DND-41 (cell line): ENCODE measurements at regions not wholly inside any gene's neighbourhood (a gene's known extent, or its start where the extent isn't known, plus 50 kb on each side); places are given as distances from the start of the nearest gene placed in this dataset.

ENCODE experiments used
- EZH2 ChIP-seq: IDR thresholded peaks from 3 replicates; pipeline ENCODE4 v1.6.1; 2012; ENCODE audit warnings: borderline replicate concordance, low read depth, mild to moderate bottlenecking, moderate library complexity, low read length, inconsistent platforms; ENCODE audit not compliant: severe bottlenecking
- TF ChIP-seq, protein P1 (sequence below): IDR thresholded peaks from 2 replicates; pipeline ENCODE4 v1.5.1; 2012; ENCODE audit warnings: borderline replicate concordance, low read length, moderate library complexity, mild to moderate bottlenecking; ENCODE audit not compliant: poor library complexity, severe bottlenecking; ENCODE audit errors: extremely low read depth

GRCh38 chr9:111193095-111193494, 136.9 kb downstream of the OR2K2 start:
- TF ChIP-seq, protein P1, sequence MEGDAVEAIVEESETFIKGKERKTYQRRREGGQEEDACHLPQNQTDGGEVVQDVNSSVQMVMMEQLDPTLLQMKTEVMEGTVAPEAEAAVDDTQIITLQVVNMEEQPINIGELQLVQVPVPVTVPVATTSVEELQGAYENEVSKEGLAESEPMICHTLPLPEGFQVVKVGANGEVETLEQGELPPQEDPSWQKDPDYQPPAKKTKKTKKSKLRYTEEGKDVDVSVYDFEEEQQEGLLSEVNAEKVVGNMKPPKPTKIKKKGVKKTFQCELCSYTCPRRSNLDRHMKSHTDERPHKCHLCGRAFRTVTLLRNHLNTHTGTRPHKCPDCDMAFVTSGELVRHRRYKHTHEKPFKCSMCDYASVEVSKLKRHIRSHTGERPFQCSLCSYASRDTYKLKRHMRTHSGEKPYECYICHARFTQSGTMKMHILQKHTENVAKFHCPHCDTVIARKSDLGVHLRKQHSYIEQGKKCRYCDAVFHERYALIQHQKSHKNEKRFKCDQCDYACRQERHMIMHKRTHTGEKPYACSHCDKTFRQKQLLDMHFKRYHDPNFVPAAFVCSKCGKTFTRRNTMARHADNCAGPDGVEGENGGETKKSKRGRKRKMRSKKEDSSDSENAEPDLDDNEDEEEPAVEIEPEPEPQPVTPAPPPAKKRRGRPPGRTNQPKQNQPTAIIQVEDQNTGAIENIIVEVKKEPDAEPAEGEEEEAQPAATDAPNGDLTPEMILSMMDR = no peak
- no peak for TF ChIP-seq EZH2
